ENCODE measurements at regions not wholly inside any gene's neighbourhood (a gene's known extent, or its start where the extent isn't known, plus 50 kb on each side); places are given as distances from the start of the nearest gene placed in this dataset.
"Not testable (repeated sequence)": the region's sequence is repeated elsewhere in the genome, so short reads cannot be mapped to it uniquely, and the experiment has no call there.

GRCh38 chr2:224650815-224651439 lies 65.2 kb downstream of the CCDC195 start:
- DNase-seq: peak in 2 of 56 donors; percentile 2 to 6

GRCh38 chr2:224647684-224648083 lies 62.5 kb upstream of the CUL3 start:
- DNase-seq: not testable (repeated sequence)

- no peak for DNase-seq
Measured at GRCh38 chr2:224646242-224646846, 61.2 kb upstream of the CUL3 start.

- DNase-seq: no peak
Measured at GRCh38 chr2:224645722-224646121, 60.6 kb upstream of the CUL3 start.

- DNase-seq: no peak
Measured at GRCh38 chr2:224640679-224641078, 55.5 kb upstream of the CUL3 start.

GRCh38 chr2:224638301-224638823 lies 53.2 kb upstream of the CUL3 start:
- DNase-seq: no peak
